GM21576 (cell line): ENCODE measurements at regions not wholly inside any gene's neighbourhood (a gene's known extent, or its start where the extent isn't known, plus 50 kb on each side); places are given as distances from the start of the nearest gene placed in this dataset.

ENCODE experiments used
- ATAC-seq: cut with Tn5 transposase; IDR thresholded peaks from one replicate; pipeline ENCODE4 v1.9.1; 2021; ENCODE audit warnings: mild to moderate bottlenecking, moderate library complexity; ENCODE audit not compliant: unreplicated experiment

- ATAC-seq: no peak
Measured at GRCh38 chr16:86447228-86447627, 63.1 kb upstream of the FOXF1 start.

GRCh38 chr16:86448306-86448890 lies 61.9 kb upstream of the FOXF1 start:
- no peak for ATAC-seq

- ATAC-seq: no peak
Measured at GRCh38 chr16:86449446-86450095, 60.8 kb upstream of the FOXF1 start.

GRCh38 chr16:86450691-86451090 lies 59.6 kb upstream of the FOXF1 start:
- no peak for ATAC-seq

- ATAC-seq: no peak
Measured at GRCh38 chr16:86452451-86452850, 57.9 kb upstream of the FOXF1 start.

GRCh38 chr16:86455116-86455515 lies 55.2 kb upstream of the FOXF1 start:
- ATAC-seq: no peak

- no peak for ATAC-seq
Measured at GRCh38 chr16:86455640-86456039, 54.7 kb upstream of the FOXF1 start.

- no peak for ATAC-seq
Measured at GRCh38 chr16:86457501-86458148, 52.7 kb upstream of the FOXF1 start.

GRCh38 chr16:86458149-86458777 lies 52.1 kb upstream of the FOXF1 start:
- no peak for ATAC-seq

- ATAC-seq: no peak
Measured at GRCh38 chr16:86459266-86459665, 51.1 kb upstream of the FOXF1 start.
